GM06990 (cell line): ENCODE measurements at regions not wholly inside any gene's neighbourhood (a gene's known extent, or its start where the extent isn't known, plus 50 kb on each side); places are given as distances from the start of the nearest gene placed in this dataset.

Experiments
- DNase-seq: peaks from one replicate; pipeline ENCODE4 v3.0.0-alpha.2; 2011; ENCODE audit not compliant: insufficient read length; ENCODE audit errors: extremely low read depth
- H3K27me3 ChIP-seq: replicated peaks from 2 replicates; pipeline ENCODE4 v1.6.0; 2011; ENCODE audit warnings: low read length; ENCODE audit not compliant: control insufficient read depth, insufficient read depth
- H3K36me3 ChIP-seq: 2 replicates; pipeline ENCODE4 v1.5.1; 2011; ENCODE audit warnings: low read length; ENCODE audit not compliant: control insufficient read depth, insufficient read depth
- H3K4me3 ChIP-seq: replicated peaks from 2 replicates; pipeline ENCODE4 v1.5.1; 2011; ENCODE audit warnings: low read depth, mild to moderate bottlenecking, control low read depth, low read length
- TF ChIP-seq, protein P1 (sequence below): IDR thresholded peaks from 2 replicates; pipeline ENCODE4 v1.5.1; 2011; ENCODE audit warnings: low read length, control low read depth, mild to moderate bottlenecking, inconsistent platforms; ENCODE audit not compliant: insufficient read depth, poor library complexity, severe bottlenecking

DNA sequence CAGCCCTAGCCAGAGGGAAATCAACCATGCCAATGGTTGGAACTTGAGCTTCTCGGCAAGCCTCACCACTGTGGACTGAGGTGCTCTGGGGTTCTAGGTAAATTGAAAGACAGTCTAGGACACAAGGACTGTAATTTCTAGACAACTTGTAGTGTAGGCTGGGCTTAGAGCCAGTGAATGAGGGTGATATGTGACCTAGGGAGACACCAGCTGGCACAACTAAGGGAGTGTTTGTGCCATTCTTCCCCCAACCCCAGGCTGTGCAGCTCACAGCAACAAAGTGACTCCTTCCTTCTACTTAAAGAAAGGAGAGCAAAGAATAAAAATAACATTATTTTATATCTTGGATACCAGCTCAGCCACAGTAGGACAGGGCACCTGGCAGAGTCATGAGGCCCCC, 1690.7 kb upstream of the TMEFF2 start:
- no peaks in the 10 kb centered on the region for H3K36me3 ChIP-seq
- no peak for DNase-seq
- H3K27me3 ChIP-seq, result no peaks in the 10 kb centered on the region
- H3K4me3 ChIP-seq, result no peak overlapping the region
- TF ChIP-seq, protein P1, sequence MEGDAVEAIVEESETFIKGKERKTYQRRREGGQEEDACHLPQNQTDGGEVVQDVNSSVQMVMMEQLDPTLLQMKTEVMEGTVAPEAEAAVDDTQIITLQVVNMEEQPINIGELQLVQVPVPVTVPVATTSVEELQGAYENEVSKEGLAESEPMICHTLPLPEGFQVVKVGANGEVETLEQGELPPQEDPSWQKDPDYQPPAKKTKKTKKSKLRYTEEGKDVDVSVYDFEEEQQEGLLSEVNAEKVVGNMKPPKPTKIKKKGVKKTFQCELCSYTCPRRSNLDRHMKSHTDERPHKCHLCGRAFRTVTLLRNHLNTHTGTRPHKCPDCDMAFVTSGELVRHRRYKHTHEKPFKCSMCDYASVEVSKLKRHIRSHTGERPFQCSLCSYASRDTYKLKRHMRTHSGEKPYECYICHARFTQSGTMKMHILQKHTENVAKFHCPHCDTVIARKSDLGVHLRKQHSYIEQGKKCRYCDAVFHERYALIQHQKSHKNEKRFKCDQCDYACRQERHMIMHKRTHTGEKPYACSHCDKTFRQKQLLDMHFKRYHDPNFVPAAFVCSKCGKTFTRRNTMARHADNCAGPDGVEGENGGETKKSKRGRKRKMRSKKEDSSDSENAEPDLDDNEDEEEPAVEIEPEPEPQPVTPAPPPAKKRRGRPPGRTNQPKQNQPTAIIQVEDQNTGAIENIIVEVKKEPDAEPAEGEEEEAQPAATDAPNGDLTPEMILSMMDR, result no peak

DNA sequence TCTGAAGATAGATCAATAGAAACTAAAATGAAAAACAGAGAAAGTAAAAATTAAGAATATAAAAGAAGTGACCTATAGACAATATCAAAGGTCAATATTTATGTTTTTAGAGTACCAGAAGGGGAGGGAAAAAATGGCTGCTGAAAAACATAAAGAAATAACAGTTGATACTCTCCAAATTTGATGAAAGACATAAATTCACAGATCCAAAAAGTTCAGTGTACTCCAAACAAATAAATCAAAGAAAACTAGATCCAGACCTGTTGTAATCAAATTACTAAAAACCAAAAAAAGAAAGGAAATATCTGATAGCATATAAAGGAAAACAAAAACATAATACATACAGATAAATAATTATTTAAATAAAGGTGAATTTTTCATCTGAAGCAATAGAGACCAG, 1689.1 kb upstream of the TMEFF2 start:
- no peaks in the 10 kb centered on the region for H3K36me3 ChIP-seq
- TF ChIP-seq, protein P1, result no peak
- H3K27me3 ChIP-seq, result no peaks in the 10 kb centered on the region
- DNase-seq, result no peak
- H3K4me3 ChIP-seq, result no peak overlapping the region

DNA sequence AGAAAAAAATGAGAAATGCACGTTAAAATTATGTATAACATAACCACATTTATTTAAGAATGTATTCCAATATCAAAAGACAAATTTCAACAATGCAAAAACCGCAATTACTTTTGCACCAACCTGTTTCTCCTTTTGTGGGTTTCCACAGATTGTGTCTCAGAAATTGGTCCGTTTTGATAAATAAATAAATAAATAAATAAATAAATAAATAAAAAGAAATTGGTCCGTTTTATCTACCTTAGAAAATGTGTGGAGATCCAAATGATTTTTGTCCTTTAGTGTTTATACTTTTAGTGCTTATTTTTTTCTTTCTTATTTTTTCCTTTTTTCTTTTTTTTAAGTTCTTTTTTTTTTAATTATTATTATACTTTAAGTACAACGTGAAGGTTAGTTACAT, 1682.2 kb upstream of the TMEFF2 start:
- Histone ChIP-seq H3K36me3 (no peaks in the 10 kb centered on the region), H3K27me3 (no peaks in the 10 kb centered on the region), H3K4me3 (no peak overlapping the region)
- no peak for DNase-seq
- TF ChIP-seq, protein P1, result no peak

DNA sequence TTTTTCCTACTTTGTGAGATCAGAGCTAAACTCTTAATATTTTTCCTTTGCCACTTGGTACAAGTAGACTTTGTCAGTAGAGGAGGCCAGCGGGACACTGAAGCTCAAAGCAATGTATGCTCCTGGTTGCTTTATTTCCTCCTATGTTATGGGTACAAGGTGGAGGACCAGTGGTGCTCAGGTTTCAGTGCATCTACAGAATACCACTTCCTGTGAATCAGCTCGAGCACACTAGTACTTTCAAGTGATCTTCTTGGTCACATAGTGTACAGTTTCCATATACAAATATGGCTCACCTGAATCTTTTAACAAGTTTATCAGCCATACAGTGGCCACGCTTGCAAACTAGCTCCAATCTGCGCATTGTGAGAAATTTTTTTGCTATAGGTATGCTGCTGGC, 1674.8 kb upstream of the TMEFF2 start:
- no peak for DNase-seq
- H3K36me3 ChIP-seq, result no peaks in the 10 kb centered on the region
- no peaks in the 10 kb centered on the region for H3K27me3 ChIP-seq
- TF ChIP-seq, protein P1, result no peak
- H3K4me3 ChIP-seq, result no peak overlapping the region

DNA sequence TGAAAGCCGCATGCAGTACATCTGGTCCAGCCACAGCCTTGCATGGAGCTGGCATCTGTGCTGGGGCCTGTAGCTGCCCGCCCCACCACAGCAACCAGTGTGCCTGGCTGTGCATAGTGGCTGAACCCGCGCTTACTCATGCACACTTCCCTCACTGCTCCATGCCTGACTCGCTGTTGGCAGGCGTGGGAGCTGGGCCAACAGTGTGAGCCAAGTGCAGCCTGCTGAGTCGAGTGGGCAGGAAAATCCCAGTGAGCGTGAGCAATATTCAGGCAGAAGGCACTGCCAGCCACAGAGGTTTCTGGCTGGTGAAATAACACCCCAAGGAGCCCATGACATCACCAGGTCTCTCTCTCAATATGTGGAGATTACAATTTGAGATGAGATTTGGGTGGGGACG, 1674.1 kb upstream of the TMEFF2 start:
- TF ChIP-seq, protein P1, result no peak
- no peak for DNase-seq
- Histone ChIP-seq H3K27me3 (no peaks in the 10 kb centered on the region), H3K36me3 (no peaks in the 10 kb centered on the region), H3K4me3 (no peak overlapping the region)

DNA sequence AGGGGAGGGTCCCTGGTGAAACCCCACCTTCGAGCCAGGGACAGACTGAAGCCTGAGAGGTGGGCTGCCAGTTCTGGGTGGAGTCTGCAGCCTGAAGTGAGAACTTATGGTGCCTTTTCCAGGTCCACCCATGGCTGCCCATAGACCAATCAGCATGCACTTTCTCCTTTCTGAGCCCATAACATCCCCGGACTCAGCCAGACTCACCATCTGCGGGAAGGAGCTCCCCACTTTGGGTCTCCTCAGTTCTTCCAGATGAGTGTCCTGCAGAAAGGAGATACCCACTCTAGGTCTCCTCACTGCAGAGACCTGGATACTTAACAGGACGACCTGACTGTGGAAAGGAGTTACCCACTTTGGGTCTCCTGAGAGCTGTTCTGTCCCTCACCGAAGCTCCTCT, 1673.4 kb upstream of the TMEFF2 start:
- no peak for DNase-seq
- Histone ChIP-seq H3K36me3 (no peaks in the 10 kb centered on the region), H3K27me3 (no peaks in the 10 kb centered on the region), H3K4me3 (no peak overlapping the region)
- TF ChIP-seq, protein P1, result no peak
